GM21526 (cell line): ENCODE measurements at regions not wholly inside any gene's neighbourhood (a gene's known extent, or its start where the extent isn't known, plus 50 kb on each side); places are given as distances from the start of the nearest gene placed in this dataset.
"Not testable (repeated sequence)": the region's sequence is repeated elsewhere in the genome, so short reads cannot be mapped to it uniquely, and the experiment has no call there.

ENCODE experiments used
- ATAC-seq: cut with Tn5 transposase; IDR thresholded peaks from one replicate; pipeline ENCODE4 v1.9.1; 2021; ENCODE audit warnings: moderate library complexity; ENCODE audit not compliant: unreplicated experiment, low FRiP score

GRCh38 chr5:121424976-121425375 is 426.7 kb upstream of the FTMT start:
- ATAC-seq = no peak

GRCh38 chr5:121426153-121426552 is 425.5 kb upstream of the FTMT start:
- no peak for ATAC-seq

DNA sequence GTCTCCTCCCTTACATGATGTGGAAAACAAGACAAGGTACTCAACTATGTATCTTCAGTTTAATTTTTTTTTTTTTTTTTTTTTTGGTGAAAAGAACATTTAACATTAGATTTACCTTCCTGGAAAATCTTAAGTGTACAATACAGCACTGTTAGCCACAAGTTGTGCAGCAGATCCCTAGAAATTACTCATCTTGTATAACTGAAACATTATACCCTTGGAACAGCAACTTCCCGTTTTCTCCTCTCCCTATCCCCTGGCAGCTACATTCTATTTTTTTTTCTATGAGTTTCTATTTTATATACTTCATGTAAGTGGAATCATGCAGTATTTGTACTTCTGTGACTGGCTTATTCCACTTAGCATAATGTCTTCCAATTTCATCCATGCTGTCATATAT is 421.9 kb upstream of the FTMT start:
- ATAC-seq = no peak

DNA sequence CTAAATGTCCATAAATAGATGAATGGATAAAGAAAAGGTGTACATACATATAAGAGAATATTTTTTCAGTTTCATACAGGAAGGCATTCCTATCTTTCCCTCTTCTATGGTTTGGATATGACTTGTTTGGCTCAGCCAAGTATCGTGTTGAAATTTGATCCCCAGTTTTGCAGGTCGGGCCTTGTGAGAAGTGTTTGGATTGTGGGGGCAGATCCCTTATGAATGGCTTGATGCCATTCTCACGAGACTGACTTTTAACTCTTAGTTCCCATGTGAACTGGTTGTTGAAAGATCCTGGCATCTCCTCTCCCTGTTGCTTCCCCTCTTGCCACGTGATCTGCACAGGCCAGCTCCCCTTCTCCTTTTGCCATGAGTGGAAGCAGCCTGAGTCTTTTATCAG is 421.1 kb upstream of the FTMT start:
- ATAC-seq = no peak

DNA sequence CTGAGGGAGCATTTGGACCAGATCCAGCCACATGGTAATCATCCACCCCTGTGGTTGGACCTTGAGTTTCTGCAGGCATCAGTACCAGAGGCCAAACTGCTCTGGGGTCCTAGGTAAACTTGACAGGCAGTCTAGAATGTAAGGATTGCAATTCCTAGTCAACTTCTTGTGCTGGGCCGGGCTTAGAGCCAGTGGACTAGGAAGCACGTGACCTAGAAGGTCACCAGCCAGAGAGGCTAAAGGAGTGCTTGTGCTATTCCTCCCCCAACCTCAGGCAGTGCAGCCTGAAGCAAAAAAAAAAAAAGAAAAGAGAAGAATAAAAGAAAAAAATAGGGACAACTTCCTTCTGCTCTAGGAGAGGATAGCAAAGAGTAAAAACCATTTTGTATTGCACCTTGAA is 406.2 kb upstream of the FTMT start:
- no peak for ATAC-seq

DNA sequence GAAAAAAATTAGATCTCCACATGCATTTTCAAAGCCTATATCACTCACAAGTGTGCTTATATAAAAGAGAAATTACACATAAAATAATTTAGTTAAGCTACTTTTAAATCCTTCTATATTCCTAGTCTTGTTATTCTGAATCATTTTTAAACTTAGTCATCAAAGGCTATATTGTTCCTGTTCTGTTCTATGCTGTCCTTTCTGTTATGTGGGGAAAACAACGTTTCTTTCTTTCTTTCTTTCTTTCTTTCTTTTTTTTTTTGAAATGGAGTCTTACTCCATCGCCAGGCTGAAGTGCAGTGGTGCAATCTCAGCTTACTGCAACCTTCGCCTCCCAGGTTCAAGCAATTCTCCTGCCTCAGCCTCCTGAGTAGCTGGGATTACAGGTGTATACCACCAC is 389.2 kb upstream of the FTMT start:
- ATAC-seq = no peak

DNA sequence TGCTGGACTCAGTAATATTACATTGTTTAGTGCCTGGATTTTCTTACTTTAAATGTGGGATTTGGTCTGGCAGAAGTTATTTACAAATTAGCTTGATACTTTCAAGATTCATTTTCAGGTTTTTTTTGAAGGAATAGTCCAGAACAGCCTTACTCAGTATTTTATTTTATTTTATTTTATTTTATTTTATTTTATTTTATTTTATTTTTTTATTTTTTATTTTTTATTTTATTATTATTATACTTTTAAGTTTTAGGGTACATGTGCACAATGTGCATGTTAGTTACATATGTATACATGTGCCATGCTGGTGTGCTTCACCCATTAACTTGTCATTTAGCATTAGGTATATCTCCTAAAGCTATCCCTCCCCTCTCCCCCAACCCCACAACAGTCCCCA is 380.5 kb upstream of the FTMT start:
- ATAC-seq = not testable (repeated sequence)

DNA sequence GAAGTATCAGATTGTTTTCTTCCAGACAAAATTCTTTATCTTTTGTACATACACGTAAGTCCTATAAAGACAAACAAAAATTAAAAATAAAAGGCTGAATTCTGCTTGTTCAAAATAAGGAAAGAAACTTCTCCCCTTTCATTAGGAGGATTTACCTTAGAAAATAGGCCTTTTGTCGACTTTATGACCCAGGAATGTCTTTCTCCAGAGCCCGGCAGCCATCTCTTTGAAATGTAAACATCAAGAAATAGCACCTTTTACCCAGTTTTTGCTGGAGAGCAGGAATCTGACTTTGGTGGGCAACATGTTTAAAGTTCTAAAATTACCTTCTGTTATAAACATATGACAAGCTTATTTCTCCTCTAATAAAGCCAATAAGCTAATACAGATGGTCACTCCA is 373.0 kb upstream of the FTMT start:
- no peak for ATAC-seq

- no peak for ATAC-seq
These were observed 372.3 kb upstream of the FTMT start for GRCh38 chr5:121479337-121479736.

GRCh38 chr5:121485281-121485680 is 366.4 kb upstream of the FTMT start:
- no peak for ATAC-seq

- not testable (repeated sequence) for ATAC-seq
These were observed 365.7 kb upstream of the FTMT start for GRCh38 chr5:121485999-121486398.

GRCh38 chr5:121489972-121490371 is 361.7 kb upstream of the FTMT start:
- ATAC-seq = no peak

GRCh38 chr5:121497176-121497575 is 354.5 kb upstream of the FTMT start:
- no peak for ATAC-seq

DNA sequence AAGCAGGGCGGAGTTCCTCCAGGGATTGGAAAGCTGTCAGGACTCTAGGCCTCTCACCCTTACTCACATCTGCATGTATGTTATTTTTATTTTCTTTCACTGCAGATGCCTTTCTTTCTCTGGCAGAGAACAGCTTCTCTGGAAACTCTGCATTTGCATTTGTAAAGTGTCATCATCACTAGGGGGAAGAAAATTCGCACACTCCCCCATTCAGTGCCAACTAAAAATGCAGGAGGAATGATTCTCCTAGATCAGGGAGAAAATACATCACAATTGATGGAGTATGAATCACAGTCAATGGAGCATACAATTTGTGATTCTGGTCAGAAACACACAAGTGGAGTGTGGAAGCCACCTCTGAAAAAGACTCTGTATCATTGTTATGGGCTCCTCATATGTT is 351.4 kb upstream of the FTMT start:
- ATAC-seq = no peak

DNA sequence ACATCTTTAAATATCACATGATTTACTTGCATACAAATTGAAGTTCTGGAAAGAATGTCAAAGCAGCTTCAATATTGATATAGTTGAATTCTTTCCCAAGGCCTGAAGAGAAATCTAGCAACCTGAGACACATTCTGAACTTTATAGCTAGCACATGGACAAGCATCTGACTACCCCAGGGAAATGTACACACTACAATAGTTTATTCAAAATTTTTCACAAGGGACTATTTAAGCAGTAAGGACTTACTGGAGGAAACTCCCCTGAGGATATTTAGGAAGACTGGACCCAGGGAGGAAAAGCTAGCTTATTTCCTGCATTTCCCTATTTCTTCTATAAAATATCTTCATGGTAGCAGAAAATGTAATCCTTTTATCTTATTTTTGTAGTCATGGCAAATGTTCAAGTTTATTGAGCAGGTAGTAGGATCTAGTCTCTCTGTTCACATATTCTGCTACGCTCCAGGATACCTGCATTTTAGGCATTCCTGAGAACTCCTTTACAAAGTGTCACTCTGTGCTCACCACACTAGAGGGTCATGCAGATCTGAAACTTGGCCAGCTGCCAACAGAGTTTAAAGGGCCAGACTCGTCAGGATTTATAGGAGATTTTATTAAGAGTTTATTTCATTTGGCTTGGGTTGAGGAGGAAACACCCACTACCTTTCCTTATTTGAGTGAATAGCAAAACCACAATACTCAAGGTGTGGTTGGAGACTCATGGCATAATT is 348.4 kb upstream of the FTMT start:
- ATAC-seq = no peak

- no peak for ATAC-seq
These were observed 334.7 kb upstream of the FTMT start for GRCh38 chr5:121516997-121517396.

- no peak for ATAC-seq
These were observed 326.0 kb upstream of the FTMT start for GRCh38 chr5:121525706-121526105.

GRCh38 chr5:121526908-121527307 is 324.8 kb upstream of the FTMT start:
- ATAC-seq = no peak

DNA sequence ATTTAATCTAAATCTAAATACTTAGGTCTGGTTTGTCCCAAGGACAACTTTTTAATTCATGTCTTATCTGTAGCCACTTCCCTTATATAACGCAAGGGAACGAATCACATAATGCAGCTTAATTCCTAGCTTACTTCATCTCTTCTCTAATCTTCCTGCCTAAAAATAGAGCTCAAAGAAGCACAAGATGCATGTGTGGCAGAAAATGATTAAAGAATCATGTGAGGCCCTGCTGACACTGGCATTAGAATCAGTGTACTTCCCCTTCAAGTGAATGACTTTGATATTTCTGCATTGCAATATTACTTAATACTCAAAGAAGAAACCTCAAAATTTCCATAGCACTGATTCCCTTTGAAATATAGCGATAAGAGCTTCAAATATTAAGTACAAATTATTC is 317.9 kb upstream of the FTMT start:
- ATAC-seq = no peak

- no peak for ATAC-seq
These were observed 300.7 kb upstream of the FTMT start for GRCh38 chr5:121550989-121551388.

GRCh38 chr5:121559832-121560231 is 291.9 kb upstream of the FTMT start:
- no peak for ATAC-seq

DNA sequence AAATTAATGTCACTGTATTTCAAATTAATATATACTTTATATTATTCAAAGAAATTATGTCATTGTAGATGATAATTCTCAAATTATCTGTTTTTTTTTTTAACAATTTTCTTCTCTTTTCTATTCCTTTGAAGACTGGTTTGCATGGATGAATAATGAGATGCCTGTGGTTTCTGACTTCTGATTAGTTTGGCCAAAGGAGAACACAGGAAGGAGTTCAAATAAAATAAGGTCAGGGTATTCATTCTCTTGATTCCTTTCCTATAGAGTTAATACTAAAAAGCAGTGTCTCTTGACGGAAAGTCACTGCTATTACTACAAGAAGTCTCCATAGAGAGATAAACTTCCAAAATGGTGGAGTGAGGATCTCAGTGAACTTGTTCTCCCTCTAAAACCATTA is 279.6 kb upstream of the FTMT start:
- no peak for ATAC-seq
